GM19455 (cell line): ENCODE measurements at regions not wholly inside any gene's neighbourhood (a gene's known extent, or its start where the extent isn't known, plus 50 kb on each side); places are given as distances from the start of the nearest gene placed in this dataset.
"Not testable (repeated sequence)": the region's sequence is repeated elsewhere in the genome, so short reads cannot be mapped to it uniquely, and the experiment has no call there.

Experiments used
- ATAC-seq: cut with Tn5 transposase; IDR thresholded peaks from one replicate; pipeline ENCODE4 v1.9.1; 2021; ENCODE audit not compliant: unreplicated experiment

DNA sequence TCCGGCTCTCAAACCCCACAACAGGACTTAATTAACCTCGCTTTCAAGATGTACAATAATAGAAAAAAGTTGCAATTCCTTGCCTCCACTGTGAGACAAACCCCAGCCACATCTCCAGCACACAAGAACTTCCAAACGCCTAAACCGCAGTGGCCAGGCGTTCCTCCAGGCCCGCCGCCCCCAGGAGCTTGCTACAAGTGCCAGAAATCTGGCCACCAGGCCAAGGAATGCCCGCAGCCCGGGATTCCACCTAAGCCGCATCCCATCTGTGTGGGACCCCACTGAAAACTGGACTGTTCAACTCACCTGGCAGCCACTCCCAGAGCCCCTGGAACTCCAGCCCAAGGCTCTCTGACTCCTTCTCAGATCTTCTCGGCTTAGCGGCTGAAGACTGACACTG, 262.5 kb downstream of the SMARCA2 start:
- not testable (repeated sequence) for ATAC-seq

DNA sequence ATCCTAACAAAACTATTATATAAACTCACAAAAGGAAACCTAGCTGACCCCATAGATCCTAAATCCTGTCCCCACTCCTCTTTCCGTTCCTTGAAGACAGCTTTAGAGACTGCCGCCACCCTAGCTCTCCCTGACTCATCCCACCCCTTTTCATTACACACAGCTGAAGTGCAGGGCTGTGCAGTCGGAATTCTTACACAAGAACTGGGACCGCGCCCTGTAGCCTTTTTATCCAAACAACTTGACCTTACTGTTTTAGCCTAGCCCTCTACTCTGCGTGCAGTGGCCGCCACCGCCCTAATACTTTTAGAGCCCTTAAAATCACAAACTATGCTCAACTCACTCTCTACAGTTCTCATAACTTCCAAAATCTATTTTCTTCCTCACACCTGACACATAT, 264.0 kb downstream of the SMARCA2 start:
- ATAC-seq: not testable (repeated sequence)

DNA sequence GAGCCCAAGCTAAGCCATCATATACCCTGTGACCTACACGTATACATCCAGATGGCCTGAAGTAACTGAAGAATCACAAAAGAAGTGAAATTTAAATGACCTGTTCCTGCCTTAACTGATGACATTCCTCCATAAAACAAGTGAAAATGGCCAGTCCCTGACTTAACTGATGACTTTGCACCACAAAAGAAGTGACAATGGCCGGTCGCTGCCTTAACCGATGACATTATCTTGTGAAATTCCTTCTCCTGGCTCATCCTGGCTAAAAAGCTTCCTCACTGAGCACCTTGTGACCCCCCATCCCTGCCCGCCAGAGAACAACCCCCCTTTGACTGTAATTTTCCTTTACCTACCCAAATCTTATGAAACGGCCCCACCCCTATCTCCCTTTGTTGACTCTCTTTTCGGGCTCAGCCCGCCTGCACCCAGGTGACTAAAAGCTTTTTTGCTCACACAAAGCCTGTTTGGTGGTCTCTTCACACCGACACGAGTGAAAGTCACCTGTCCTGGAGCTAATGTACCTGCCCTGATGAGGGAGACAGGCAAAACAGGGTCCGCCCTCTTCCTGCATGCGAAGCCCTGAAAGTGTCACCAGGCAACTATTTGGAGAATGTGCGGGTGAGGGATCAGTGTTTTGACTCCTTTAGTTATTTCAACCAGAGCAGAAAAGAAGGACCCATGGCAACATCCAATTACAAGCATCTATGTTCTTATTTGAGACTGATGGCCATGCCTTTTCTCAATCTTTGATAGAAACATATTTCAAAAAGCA, 266.1 kb downstream of the SMARCA2 start:
- ATAC-seq: no peak

DNA sequence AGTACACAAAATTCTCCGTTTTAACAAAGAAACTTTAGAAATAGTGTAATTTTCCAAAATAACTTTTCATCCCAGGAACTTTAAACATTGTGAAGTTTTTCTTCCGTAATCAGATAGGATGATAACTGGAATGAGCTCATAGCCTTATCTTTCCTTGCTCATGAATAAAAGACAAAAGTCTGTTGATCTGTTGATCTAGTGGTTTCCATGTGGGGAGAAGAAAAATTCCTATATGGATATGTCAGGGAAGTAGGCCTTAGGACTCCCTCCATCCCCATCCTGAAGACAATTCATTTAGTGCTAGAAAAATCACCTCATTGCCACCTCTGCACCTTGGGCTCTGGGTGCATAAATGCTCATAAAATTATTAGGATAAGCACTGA, 266.6 kb downstream of the SMARCA2 start:
- ATAC-seq: no peak

DNA sequence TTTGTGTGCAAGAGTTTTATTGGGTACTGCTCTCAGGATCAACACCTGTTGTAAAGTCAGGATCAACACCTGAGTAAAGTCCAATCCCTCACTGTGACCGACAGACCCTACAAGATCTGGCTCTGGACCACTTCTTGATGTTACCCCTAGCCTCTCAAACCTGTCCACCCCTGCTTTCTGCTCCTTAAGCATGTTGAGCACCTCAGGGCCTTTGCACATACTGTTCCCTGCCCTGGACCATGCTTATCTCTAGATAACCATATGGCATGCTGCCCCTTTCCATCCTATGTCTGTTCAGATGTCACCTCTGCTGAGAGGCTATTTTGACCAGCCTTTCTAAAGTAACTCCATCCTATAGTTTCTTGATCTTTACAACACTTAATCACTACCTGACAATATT, 269.6 kb downstream of the SMARCA2 start:
- ATAC-seq: no peak

DNA sequence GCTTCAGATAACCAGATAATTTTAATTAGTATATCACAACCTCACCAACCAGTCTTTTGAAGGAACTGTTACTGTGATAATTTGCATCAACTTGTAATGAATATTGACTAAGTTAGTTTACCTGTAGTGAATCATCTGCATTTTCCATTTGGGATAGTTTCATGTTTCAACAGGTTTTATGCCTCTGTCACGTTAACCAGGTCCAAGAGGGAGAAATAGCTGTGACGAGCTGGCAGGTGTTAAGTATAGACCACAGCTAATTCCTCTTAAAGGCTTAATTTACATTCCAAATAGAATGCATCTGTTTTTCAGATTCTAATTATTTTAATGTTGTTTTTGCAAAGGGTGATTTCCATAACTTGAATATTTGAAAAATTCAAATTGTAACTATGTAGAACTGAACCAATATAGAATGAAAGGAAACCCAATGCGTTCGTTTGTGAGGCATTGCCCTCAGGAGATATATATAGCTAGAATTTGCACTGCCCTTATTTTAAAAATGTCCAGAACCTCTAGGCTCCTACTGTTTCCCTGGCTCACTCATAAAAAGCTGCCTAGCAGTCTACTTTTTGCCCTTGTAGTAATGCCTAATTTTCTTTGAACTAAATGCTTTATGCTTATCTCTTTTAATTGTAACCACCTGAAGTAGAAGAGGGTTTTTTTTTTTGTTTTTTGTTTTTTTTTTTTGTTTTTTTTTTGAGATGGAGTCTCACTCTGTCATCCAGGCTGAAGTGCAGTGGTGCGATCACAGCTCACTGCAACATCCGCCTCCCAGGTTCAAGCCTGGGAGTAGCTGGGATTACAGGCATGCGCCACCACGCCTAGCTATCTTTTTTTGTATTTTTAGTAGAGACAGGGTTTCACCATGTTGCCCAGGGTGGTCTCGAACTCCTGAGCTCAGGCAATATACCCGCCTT, 270.5 kb downstream of the SMARCA2 start:
- ATAC-seq: no peak

DNA sequence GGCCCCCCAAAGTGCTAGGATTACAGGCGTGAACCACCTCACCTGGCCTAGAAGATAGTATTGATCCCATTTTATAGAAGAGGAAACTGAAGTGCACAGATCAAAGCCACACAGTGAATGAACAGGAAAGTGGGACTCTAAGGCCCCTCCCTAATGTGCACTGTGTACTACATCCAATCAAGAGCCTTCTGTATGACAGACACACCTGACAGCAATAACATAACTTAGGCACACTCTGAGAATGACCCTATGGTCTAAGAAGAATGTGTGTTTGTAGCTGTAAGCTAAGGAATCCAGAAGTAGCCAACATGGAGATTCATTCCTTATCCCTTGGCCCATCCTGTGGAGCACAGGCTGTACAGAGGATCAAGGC, 271.2 kb downstream of the SMARCA2 start:
- no peak for ATAC-seq

DNA sequence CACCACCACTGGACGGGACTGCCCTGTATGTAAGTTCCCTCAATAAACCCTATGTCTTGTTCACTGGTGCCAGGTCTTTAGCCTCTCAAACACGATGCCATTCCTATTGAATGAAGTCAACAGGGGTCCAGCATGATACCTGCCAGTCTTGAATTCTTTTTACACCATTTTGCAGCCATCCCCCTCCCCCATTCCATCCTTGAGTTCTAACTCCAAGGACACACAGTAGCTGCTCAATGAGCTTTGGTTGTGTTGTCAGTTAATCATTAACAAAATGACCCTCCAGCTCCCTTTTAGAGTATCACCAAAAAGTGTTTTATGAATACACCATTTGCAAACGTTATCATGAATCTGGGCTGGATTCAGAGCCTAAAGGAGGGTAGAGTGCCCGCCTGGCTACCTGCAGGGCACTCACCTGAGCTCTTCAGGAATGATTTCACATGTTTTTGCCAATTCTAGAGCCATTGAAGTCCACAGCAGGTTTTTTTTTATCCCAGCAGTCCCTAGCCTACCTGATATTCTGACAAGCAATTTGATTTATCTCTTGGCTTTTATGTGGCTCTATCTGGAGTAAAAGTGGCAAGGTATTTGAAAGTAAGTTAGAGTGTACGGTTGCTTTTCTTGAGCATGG, 271.8 kb downstream of the SMARCA2 start:
- ATAC-seq: no peak

DNA sequence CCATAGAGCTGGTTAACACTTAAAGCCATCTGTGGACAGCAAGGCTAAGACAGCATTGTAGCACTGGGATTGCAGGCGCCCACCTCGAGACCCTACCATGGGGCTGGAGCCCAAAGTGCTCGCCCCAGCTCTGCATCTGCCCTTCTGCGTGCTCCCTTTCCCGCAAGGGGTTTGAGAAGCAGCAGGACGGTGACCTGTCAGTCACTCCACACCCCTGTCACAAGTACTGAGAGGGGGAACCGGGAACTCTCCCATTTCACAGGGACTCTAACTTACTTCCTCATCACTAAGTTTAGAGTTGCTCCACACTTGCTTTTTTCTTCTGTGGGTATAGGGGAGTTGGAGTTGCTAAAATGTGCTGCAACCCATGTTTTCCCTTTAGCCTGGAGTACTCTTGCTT, 273.2 kb downstream of the SMARCA2 start:
- no peak for ATAC-seq

DNA sequence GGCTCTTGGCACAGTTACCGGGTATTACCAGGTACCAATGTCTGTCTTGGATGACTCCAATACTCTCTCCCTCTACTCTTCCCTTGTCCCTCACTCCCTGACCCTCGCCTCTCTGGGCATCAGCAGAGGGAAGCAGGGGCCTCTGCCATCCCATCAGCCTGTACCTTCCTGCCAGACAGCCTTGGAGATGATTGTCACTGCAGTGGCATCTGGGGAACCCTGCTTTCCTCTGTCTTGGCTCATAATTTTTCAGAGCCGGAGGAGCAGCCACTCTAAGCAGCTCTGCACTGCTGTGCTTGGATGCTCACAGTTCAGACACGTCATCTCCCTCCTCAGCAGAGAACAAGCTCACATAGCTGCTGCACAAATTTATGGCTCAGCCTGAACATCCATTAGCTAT, 274.1 kb downstream of the SMARCA2 start:
- ATAC-seq: no peak

DNA sequence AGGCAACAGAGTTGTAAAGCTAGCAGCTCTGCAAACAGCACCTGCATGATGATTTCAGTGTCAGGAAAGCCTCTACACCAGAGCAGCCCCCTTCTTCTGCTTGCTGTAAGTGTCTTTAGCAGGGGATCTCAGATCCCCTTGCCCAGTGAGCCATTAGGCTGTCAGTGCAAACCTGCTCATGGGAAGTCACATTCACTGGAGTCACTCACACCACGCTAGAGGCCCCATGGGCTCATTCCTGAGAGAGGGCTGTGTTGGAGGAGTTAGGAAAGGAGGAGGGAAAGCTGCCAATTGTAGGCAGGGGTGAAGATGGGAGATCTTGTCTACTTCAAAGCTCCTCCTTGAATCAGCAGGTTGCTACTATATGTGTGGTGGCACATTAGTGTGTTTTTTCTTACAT, 275.2 kb downstream of the SMARCA2 start:
- no peak for ATAC-seq

DNA sequence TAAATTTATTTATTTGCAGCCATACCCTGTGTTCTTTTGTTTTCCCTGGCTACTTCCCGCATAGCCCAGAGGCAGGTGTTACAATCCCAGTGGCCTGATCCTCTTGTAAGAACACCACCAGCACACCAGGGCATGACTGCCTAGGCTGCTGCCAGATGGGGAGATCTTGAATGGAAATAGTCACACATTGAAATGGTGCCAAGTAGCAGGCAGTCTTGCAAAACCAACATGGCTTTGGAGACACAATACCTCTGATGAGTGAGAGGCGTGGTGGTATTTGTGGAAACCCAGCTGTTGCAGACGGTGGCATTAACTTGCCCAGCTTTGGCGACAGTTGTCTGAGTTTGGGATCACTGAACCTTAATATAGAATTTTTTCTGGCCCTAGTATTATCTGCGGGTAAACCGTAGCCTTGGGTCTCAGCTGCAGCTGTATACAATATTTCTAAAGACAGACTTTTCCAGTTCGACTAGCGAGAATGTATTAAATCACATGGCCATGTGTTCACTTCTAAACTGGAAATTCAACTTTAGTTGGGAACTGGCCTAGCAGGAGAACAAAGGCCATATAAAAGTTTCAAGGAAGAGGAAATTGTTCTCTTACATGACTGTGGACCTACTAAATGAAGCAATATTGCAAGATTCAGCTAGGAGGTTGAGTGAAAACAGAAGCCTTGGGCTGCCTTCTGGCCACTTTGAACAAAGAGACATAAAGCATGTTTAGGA, 277.0 kb downstream of the SMARCA2 start:
- no peak for ATAC-seq

DNA sequence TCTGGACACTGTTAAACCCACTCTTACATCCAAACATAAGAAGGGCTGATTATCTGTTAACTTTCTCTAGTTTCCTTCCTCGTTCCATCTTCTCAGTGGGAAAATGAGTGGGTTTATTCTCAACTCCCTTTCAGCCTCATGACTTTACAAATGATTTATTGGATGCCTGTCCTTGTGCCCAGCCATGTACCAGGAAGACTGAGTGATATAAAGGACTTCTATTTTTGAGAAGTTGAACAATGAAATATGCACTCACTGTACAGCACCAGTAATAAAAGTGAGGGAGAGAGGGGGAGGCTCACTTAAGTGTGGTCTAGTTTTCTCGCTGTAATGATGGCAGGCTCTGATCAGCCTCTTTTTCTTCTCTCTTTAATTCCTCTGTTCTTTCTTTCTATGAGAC, 277.6 kb downstream of the SMARCA2 start:
- no peak for ATAC-seq

DNA sequence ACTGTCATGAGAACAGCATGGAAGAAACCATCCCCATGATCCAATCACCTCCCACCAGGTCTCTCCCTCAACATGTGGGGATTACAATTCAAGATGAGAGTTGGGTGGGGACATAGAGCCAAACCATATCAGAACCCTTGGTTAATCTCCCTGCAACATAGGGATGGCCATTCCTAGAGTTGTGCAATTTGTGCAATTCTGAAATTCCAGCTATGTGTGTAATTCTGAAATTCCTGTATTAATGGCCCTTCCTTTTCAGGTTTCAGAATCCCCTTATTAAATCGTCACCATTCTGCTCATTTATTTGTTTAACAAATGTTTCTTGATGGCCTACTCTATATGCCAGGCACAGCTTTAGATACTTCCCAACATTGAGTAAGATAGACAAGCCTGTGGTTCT, 282.6 kb downstream of the SMARCA2 start:
- no peak for ATAC-seq

DNA sequence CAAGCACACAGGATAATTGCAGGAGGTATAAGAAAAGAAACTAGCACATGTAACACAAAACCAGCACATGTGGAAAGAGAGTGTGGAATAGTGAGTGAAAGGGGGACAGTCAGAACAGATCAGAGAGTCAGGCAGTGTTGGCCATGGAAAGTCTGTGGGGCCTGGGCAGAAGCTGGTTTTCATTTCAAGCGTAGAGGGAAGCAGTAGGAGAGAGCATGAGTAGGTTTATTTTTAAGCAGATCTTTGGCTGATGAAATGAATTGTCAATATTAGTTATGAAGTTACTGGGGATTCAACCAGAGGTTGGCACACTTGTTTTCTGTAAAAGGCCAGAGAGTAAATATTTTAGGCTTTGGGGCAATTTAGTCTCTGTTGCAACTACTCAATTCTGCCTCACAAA, 283.1 kb downstream of the SMARCA2 start:
- ATAC-seq: no peak

DNA sequence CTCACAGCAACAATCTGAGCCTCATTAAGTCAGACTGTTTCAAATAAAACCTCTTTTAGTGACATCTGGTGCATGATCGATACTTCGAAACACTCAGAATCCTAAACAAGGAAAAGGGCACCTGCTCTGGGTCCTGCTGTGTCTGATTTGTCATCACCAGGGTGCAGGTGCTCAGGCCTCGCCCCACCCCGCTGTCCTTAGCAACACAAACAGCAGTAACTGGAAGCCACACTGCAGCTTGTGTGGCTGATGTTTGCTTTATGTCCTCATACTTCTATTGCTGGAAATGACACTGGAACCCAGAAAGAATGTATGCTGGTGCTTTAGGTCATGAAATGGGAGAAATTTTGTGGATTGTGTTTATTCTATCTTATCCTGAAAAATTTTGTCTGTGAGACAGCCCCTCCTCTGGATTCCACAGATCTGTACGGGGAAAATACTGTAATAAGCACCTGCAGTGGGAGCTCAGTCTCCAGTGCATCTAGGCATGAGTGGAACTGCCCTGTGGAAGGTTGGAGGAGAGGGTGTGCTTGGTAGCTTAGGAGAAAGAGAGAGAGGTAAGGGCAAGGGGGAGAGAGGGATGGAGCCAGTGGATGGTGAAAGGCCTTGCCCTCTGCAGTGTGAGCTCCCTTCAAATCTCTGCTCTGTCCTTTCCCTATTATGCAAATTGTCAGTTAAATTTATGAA, 284.2 kb downstream of the SMARCA2 start:
- ATAC-seq: no peak

DNA sequence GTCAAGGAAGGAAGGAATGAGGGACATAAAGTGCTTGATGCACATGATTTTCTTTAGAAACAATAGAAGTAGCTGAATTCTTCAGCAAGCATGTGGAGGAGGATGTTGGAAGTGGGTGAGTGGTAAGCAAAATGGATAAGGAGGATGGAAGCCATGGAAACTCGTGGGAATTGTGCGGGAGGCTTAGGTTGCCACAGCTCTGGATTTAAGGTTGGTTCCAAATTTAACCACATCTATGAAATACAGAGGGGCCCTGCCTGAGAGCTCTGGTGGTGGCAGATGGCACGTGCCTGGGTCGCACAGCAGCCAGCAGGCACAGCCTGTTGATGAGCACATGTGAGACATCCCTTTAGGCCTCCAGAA, 284.7 kb downstream of the SMARCA2 start:
- ATAC-seq: no peak

DNA sequence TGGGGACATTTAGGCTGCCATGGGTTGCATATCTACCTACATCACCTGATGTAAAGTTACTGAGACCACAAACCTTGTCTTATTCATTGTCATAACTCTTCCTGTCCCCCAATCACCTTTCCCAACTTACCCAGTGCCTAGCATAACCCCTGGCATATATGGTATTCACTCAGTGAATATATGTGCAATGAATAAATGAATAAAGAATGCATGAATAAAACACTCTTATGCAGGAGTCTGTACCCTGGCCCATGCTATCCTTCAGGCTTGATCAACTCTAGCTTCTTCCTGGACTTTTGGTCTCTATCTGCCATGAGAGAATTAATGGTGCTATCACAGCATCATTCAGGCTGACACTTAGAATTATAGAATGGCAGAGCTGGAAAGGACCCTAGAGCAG, 285.2 kb downstream of the SMARCA2 start:
- ATAC-seq: no peak

DNA sequence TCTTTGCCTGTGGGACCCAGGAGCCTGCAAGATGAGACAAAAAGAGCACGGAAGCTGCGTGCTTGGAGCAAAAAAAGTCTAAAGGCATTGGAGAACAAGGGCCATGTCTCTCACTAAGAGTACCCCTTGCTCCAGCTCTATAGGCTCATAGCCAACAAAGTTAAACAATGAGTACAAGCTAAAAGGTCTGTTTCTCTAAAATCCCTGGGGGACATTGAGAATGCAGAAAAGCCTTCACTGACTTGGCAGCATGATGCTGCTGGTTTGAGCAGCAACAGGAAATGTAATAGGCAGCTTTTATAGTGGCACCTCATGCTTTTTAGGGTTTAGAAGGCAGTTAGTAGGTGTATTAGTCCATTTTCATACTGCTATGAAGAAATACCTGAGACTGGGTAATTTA, 287.5 kb downstream of the SMARCA2 start:
- no peak for ATAC-seq

DNA sequence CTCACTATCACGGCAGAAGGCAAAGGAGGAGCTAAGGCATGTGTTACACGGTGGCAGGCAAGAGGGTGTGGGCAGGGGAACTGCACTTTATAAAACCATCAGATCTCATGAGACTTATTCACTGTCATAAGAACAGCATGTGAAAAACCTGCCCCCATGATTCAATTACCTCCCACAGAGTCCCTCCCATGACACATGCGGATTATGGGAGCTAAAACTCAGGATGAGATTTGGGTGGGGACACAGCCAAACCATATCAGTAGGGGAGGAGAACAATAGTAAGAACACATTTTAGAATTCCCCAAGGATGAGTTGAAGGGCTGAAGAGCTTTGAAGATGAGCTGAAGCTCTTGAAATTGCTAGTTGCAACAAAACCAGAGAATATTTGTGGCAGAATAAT, 287.9 kb downstream of the SMARCA2 start:
- ATAC-seq: no peak

DNA sequence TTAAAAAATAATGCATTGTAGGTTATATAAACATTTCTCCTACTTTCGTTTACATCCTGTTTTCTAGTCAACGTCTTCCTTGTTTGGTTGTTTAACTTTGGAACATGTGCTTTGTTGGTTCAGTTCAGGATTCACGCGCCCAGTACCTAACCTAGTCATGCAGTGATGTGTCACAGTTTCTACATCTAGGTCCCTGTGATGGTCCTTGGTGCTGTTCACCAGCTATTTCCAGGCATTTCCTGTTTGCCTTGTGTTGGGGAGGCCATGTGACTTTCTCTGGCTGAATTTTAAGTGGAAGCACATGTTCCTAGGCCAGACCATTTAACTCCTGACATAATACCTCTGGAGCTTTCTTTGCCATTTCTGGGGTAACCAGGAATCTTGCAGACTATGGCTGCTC, 292.3 kb downstream of the SMARCA2 start:
- ATAC-seq: no peak
